ENCODE measurements at regions not wholly inside any gene's neighbourhood (a gene's known extent, or its start where the extent isn't known, plus 50 kb on each side); places are given as distances from the start of the nearest gene placed in this dataset.

GRCh38 chr1:87844251-87844650 lies 515.6 kb downstream of the LMO4 start:
- Mint-ChIP-seq H3K27ac (ENCODE audit: unreplicated experiment) (no peak overlapping the region), H3K36me3 (ENCODE audit: insufficient read depth, unreplicated experiment) (no peaks in the 10 kb centered on the region), H3K9me3 (ENCODE audit: unreplicated experiment) (peaks cover 10% of the 10 kb centered on the region), H3K27me3 (ENCODE audit: insufficient read depth, unreplicated experiment) (no peaks in the 10 kb centered on the region), H3K4me3 (ENCODE audit: unreplicated experiment) (no peak overlapping the region), H3K4me1 (ENCODE audit: low read depth, unreplicated experiment) (no peaks in the 10 kb centered on the region)
- POLR2A ChIA-PET, result no interaction called here
- no TSS peak for BruUV-seq (replicated peaks)
- Histone ChIP-seq H3K4me1 (0 out of 2 replicates have a peak, but pooled peaks cover 3% of the 10 kb centered on the region), H3K9me3 (no peaks in the 10 kb centered on the region), H3K4me3 (ENCODE audit: low read depth, low read length) (no peak overlapping the region), H3K36me3 (ENCODE audit: control insufficient read depth, insufficient read depth, low read length) (no peaks in the 10 kb centered on the region), H3K27me3 (replicated peaks; ENCODE audit: control insufficient read depth, insufficient read depth, low read length) (no peaks in the 10 kb centered on the region)
- TF ChIP-seq CTCF (IDR thresholded peaks at IDR 0.05; ENCODE audit: insufficient read depth in 1 of 2, low read depth in 1 of 2, low read length in 1 of 2, severe bottlenecking in 1 of 2, unreplicated experiment in 1 of 2), result no peak
- intact Hi-C loops (cut with micrococcal nuclease; ENCODE audit: unreplicated experiment), result no loop called here
- CTCF ChIA-PET, result no interaction called here
- no peak for DNase-seq

- ChIA-PET CTCF (no interaction called here), POLR2A (no interaction called here)
- no peak for DNase-seq
- H3K36me3 Mint-ChIP-seq (ENCODE audit: insufficient read depth, unreplicated experiment), result no peaks in the 10 kb centered on the region
- no peaks in the 10 kb centered on the region for H3K27me3 Mint-ChIP-seq (ENCODE audit: insufficient read depth, unreplicated experiment)
- no peak overlapping the region for H3K27ac Mint-ChIP-seq (ENCODE audit: unreplicated experiment)
- intact Hi-C loops (cut with micrococcal nuclease; ENCODE audit: unreplicated experiment), result no loop called here
- Histone ChIP-seq H3K36me3 (ENCODE audit: control insufficient read depth, insufficient read depth, low read length) (no peaks in the 10 kb centered on the region), H3K4me1 (no peaks in the 10 kb centered on the region), H3K9me3 (no peaks in the 10 kb centered on the region), H3K27me3 (replicated peaks; ENCODE audit: control insufficient read depth, insufficient read depth, low read length) (no peaks in the 10 kb centered on the region), H3K4me3 (ENCODE audit: low read depth, low read length) (no peak overlapping the region)
- H3K9me3 Mint-ChIP-seq (ENCODE audit: unreplicated experiment), result no peaks in the 10 kb centered on the region
- no TSS peak for BruUV-seq (replicated peaks)
- no peak overlapping the region for H3K4me3 Mint-ChIP-seq (ENCODE audit: unreplicated experiment)
- no peak for TF ChIP-seq CTCF (IDR thresholded peaks at IDR 0.05; ENCODE audit: insufficient read depth in 1 of 2, low read depth in 1 of 2, low read length in 1 of 2, severe bottlenecking in 1 of 2, unreplicated experiment in 1 of 2)
- H3K4me1 Mint-ChIP-seq (ENCODE audit: low read depth, unreplicated experiment), result peaks cover 14% of the 10 kb centered on the region
Measured at GRCh38 chr1:87851490-87851889, 522.8 kb downstream of the LMO4 start.

GRCh38 chr1:87852410-87853161 lies 523.9 kb downstream of the LMO4 start:
- no peak overlapping the region for H3K4me3 ChIP-seq (ENCODE audit: low read depth, low read length)
- Mint-ChIP-seq H3K36me3 (ENCODE audit: insufficient read depth, unreplicated experiment) (no peaks in the 10 kb centered on the region), H3K27ac (ENCODE audit: unreplicated experiment) (no peak overlapping the region), H3K27me3 (ENCODE audit: insufficient read depth, unreplicated experiment) (no peaks in the 10 kb centered on the region), H3K4me1 (ENCODE audit: low read depth, unreplicated experiment) (peaks cover 14% of the 10 kb centered on the region), H3K4me3 (ENCODE audit: unreplicated experiment) (no peak overlapping the region), H3K9me3 (ENCODE audit: unreplicated experiment) (no peaks in the 10 kb centered on the region)
- no peak for TF ChIP-seq CTCF (IDR thresholded peaks at IDR 0.05; ENCODE audit: insufficient read depth in 1 of 2, low read depth in 1 of 2, low read length in 1 of 2, severe bottlenecking in 1 of 2, unreplicated experiment in 1 of 2)
- H3K4me1 ChIP-seq, result no peaks in the 10 kb centered on the region
- CTCF ChIA-PET, result no interaction called here
- BruUV-seq (replicated peaks), result no TSS peak
- no peaks in the 10 kb centered on the region for H3K36me3 ChIP-seq (ENCODE audit: control insufficient read depth, insufficient read depth, low read length)
- H3K27me3 ChIP-seq (replicated peaks; ENCODE audit: control insufficient read depth, insufficient read depth, low read length), result no peaks in the 10 kb centered on the region
- no peaks in the 10 kb centered on the region for H3K9me3 ChIP-seq
- POLR2A ChIA-PET, result no interaction called here
- DNase-seq, result no peak
- intact Hi-C loops (cut with micrococcal nuclease; ENCODE audit: unreplicated experiment), result no loop called here

All from Caco-2 (cell line).